Loucy (cell line): ENCODE measurements at regions not wholly inside any gene's neighbourhood (a gene's known extent, or its start where the extent isn't known, plus 50 kb on each side); places are given as distances from the start of the nearest gene placed in this dataset.

Experiments
- CTCF ChIP-seq: fragments of 200-600 bp; sonication (generic); conservative IDR thresholded peaks from 2 replicates; pipeline ENCODE4 v1.5.1; 2014; ENCODE audit warnings: mild to moderate bottlenecking, antibody characterized with exemption, low read length
- EZH2phosphoT487 ChIP-seq: fragments of 200-600 bp; IDR thresholded peaks from 2 replicates; pipeline ENCODE4 v1.6.1; 2018; ENCODE audit warnings: antibody characterized with exemption, mild to moderate bottlenecking, moderate library complexity, borderline replicate concordance

GRCh38 chr20:60803335-60804055, 448.6 kb upstream of the CDH4 start:
- TF ChIP-seq CTCF (no peak), EZH2phosphoT487 (no peak)
